ENCODE measurements at regions not wholly inside any gene's neighbourhood (a gene's known extent, or its start where the extent isn't known, plus 50 kb on each side); places are given as distances from the start of the nearest gene placed in this dataset.

GRCh38 chr14:89489761-89490437 is 72.9 kb upstream of the FOXN3 start:
- H3K36me3 ChIP-seq (replicated peaks in 1 of 2; ENCODE audit: control insufficient read depth in 1 of 2, insufficient read depth in 2 of 2, low read length in 1 of 2): no peaks in the 10 kb centered on the region
- no peaks in the 10 kb centered on the region for H3K27me3 ChIP-seq (ENCODE audit: insufficient read depth)
- no peaks in the 10 kb centered on the region for H3K9me2 ChIP-seq
- no peaks in the 10 kb centered on the region for H3K79me2 ChIP-seq (ENCODE audit: insufficient read depth)
- H3F3A ChIP-seq (replicated peaks; ENCODE audit: insufficient read depth): no peaks in the 10 kb centered on the region
- 73% methylated on average over 17 of the region's 17 CpGs for WGBS (ENCODE audit: low lambda C conversion rate)
- POLR2A ChIA-PET: no interaction called here
- CTCF ChIA-PET: interaction anchor here (0.9 kb wide), 1 partner anchor 20 kb away, joined by 3 read pairs; no protein-coding TSS in a partner anchor
- no peaks in the 10 kb centered on the region for H4K20me1 ChIP-seq (ENCODE audit: insufficient read depth)
- TF ChIP-seq CTCF (IDR thresholded peaks at IDR 0.05): no peak
- TF ChIP-seq SMC3 (IDR thresholded peaks at IDR 0.05; ENCODE audit: low read depth, low read length): no peak
- H3K27ac ChIP-seq (ENCODE audit: low read depth in 2 of 2, low read length in 1 of 2): no peak overlapping the region; a peak in 1 of 4 replicates
- no peaks in the 10 kb centered on the region for H3K9me3 ChIP-seq
- H3K4me1 ChIP-seq (ENCODE audit: control insufficient read depth in 1 of 2, insufficient read depth in 2 of 2, low read depth in 1 of 2, low read length in 1 of 2): peaks cover 0 to 8% of the 10 kb centered on the region in 2 experiments; a peak in 2 of 4 replicates
- no peak overlapping the region for H3K9ac ChIP-seq
- DNase-seq: no peak
- H3K4me3 ChIP-seq (ENCODE audit: low read depth in 2 of 2, low read length in 1 of 2): no peak overlapping the region
- no peak overlapping the region for H3K4me2 ChIP-seq
- H2AFZ ChIP-seq (ENCODE audit: low read depth): no peak overlapping the region

- Histone ChIP-seq H3K79me2 (ENCODE audit: insufficient read depth) (no peaks in the 10 kb centered on the region), H3K27ac (ENCODE audit: low read depth in 2 of 2, low read length in 1 of 2) (no peak overlapping the region), H3K4me3 (ENCODE audit: low read depth in 2 of 2, low read length in 1 of 2) (no peak overlapping the region), H2AFZ (ENCODE audit: low read depth) (no peak overlapping the region), H3K4me1 (ENCODE audit: control insufficient read depth in 1 of 2, insufficient read depth in 2 of 2, low read depth in 1 of 2, low read length in 1 of 2) (peaks cover 0 to 8% of the 10 kb centered on the region in 2 experiments; a peak in 1 of 4 replicates), H3K36me3 (replicated peaks in 1 of 2; ENCODE audit: control insufficient read depth in 1 of 2, insufficient read depth in 2 of 2, low read length in 1 of 2) (no peaks in the 10 kb centered on the region), H3K27me3 (ENCODE audit: insufficient read depth) (no peaks in the 10 kb centered on the region), H3K4me2 (no peak overlapping the region), H4K20me1 (ENCODE audit: insufficient read depth) (no peaks in the 10 kb centered on the region), H3K9me2 (no peaks in the 10 kb centered on the region), H3F3A (replicated peaks; ENCODE audit: insufficient read depth) (no peaks in the 10 kb centered on the region), H3K9me3 (no peaks in the 10 kb centered on the region), H3K9ac (no peak overlapping the region)
- ChIA-PET CTCF (no interaction called here), POLR2A (no interaction called here)
- no peak for DNase-seq
- no peak for TF ChIP-seq RAD21 (IDR thresholded peaks at IDR 0.05; ENCODE audit: low read length)
- TF ChIP-seq YY1 (IDR thresholded peaks at IDR 0.05; ENCODE audit: low read depth): no peak
- no peak for TF ChIP-seq SMC3 (IDR thresholded peaks at IDR 0.05; ENCODE audit: low read depth, low read length)
- TF ChIP-seq RXRA (IDR thresholded peaks at IDR 0.05; ENCODE audit: borderline replicate concordance, low read depth): no peak
- 87% methylated on average over 8 of the region's 8 CpGs for WGBS (ENCODE audit: low lambda C conversion rate)
Measured at GRCh38 chr14:89486961-89487360, 69.9 kb upstream of the FOXN3 start.

- ChIA-PET CTCF (no interaction called here), POLR2A (no interaction called here)
- Histone ChIP-seq H3K27me3 (ENCODE audit: insufficient read depth) (no peaks in the 10 kb centered on the region), H3F3A (replicated peaks; ENCODE audit: insufficient read depth) (no peaks in the 10 kb centered on the region), H3K79me2 (ENCODE audit: insufficient read depth) (no peaks in the 10 kb centered on the region), H3K4me2 (no peak overlapping the region), H3K9ac (no peak overlapping the region), H2AFZ (ENCODE audit: low read depth) (no peak overlapping the region), H3K36me3 (replicated peaks in 1 of 2; ENCODE audit: control insufficient read depth in 1 of 2, insufficient read depth in 2 of 2, low read length in 1 of 2) (no peaks in the 10 kb centered on the region), H3K4me1 (ENCODE audit: control insufficient read depth in 1 of 2, insufficient read depth in 2 of 2, low read depth in 1 of 2, low read length in 1 of 2) (peaks cover 0 to 8% of the 10 kb centered on the region in 2 experiments; a peak in 1 of 4 replicates), H3K27ac (ENCODE audit: low read depth in 2 of 2, low read length in 1 of 2) (no peak overlapping the region), H3K9me3 (no peaks in the 10 kb centered on the region), H3K4me3 (ENCODE audit: low read depth in 2 of 2, low read length in 1 of 2) (no peak overlapping the region), H4K20me1 (ENCODE audit: insufficient read depth) (no peaks in the 10 kb centered on the region), H3K9me2 (no peaks in the 10 kb centered on the region)
- no peak for DNase-seq
- 84% methylated on average over 8 of the region's 8 CpGs for WGBS (ENCODE audit: low lambda C conversion rate)
- TF ChIP-seq ZBTB33 (IDR thresholded peaks at IDR 0.05; ENCODE audit: borderline replicate concordance, low read depth) (no peak), NRF1 (IDR thresholded peaks at IDR 0.05; ENCODE audit: low read depth, low read length) (no peak), CHD2 (IDR thresholded peaks at IDR 0.05; ENCODE audit: low read length, partially characterized antibody) (no peak), MXI1 (IDR thresholded peaks at IDR 0.05; ENCODE audit: low read depth, low read length) (no peak), RFX5 (IDR thresholded peaks at IDR 0.05; ENCODE audit: low read length) (no peak), EP300 (IDR thresholded peaks at IDR 0.05; ENCODE audit: borderline replicate concordance in 1 of 2, low read depth in 1 of 2, low read length in 1 of 2) (no peak), GATA2 (CRISPR knock-in tag; IDR thresholded peaks at IDR 0.05) (no peak), TEAD4 (IDR thresholded peaks at IDR 0.05; ENCODE audit: borderline replicate concordance, insufficient read depth) (no peak), USF2 (IDR thresholded peaks at IDR 0.05; ENCODE audit: borderline replicate concordance, low read depth, low read length) (no peak), FOSL2 (IDR thresholded peaks at IDR 0.05; ENCODE audit: borderline replicate concordance, low read depth) (no peak)
Measured at GRCh38 chr14:89486505-89486904, 69.5 kb upstream of the FOXN3 start.
